Gastrocnemius medialis (tissue), 4 donors: ENCODE measurements at regions not wholly inside any gene's neighbourhood (a gene's known extent, or its start where the extent isn't known, plus 50 kb on each side); places are given as distances from the start of the nearest gene placed in this dataset.

Experiments
- ATAC-seq, 2 donors: fragments of 150-250 bp; one replicate each; pipeline ENCODE4 v1.9.1; 2016
- DNase-seq, 2 donors: peaks; one replicate each; pipeline ENCODE4 v3.0.0-alpha.2; 2019
- H3K27ac ChIP-seq, 4 donors: fragments of 200-600 bp; sonication (generic); 1 replicate in 1 of 4; 2 replicates in 3 of 4; pipeline ENCODE4 v1.5.1; 2016 to 2018; ENCODE audit warnings: mild to moderate bottlenecking in 2 of 4, moderate library complexity in 1 of 4
- H3K27me3 ChIP-seq, 3 donors: fragments of 200-600 bp; sonication (generic) in 2 of 3; 1 replicate in 1 of 3; 2 replicates in 2 of 3; pipeline versions ENCODE4 v1.5.1 to v1.6.0; 2016 to 2019; ENCODE audit warnings: mild to moderate bottlenecking in 1 of 3, moderate library complexity in 1 of 3
- H3K36me3 ChIP-seq, 2 donors: fragments of 200-600 bp; sonication (generic) in 1 of 2; one replicate each; pipeline ENCODE4 v1.5.1; 2017 to 2018
- H3K4me1 ChIP-seq, 2 donors: fragments of 200-600 bp; sonication (generic) in 1 of 2; one replicate each; pipeline ENCODE4 v1.5.1; 2016 to 2017; ENCODE audit warnings: mild to moderate bottlenecking in 2 of 2
- H3K4me3 ChIP-seq, 4 donors: fragments of 200-600 bp; sonication (generic) in 3 of 4; 1 replicate in 1 of 4; 2 replicates in 3 of 4; pipeline ENCODE4 v1.5.1; 2016 to 2019; ENCODE audit warnings: mild to moderate bottlenecking in 2 of 4
- H3K9me3 ChIP-seq, 3 donors: fragments of 200-600 bp; sonication (generic) in 2 of 3; 1 replicate in 1 of 3; 2 replicates in 2 of 3; pipeline ENCODE4 v1.5.1; 2016 to 2019
- CTCF ChIP-seq, 5 experiments: fragments of 450-650 bp in 3 of 5; fragments of 200-600 bp in 2 of 5; sonication (generic) in 2 of 5; IDR thresholded peaks in 4 of 5; conservative IDR thresholded peaks in 1 of 5; 1 replicate in 4 of 5; 2 replicates in 1 of 5; pipeline ENCODE4 v1.5.1; 2016 to 2019; ENCODE audit warnings: antibody characterized with exemption in 5 of 5, mild to moderate bottlenecking in 3 of 5, moderate library complexity in 3 of 5
- POLR2A ChIP-seq, 2 donors: fragments of 450-650 bp; IDR thresholded peaks; one replicate each; pipeline ENCODE4 v1.6.1; 2017; ENCODE audit warnings: antibody characterized with exemption in 2 of 2, mild to moderate bottlenecking in 2 of 2, moderate library complexity in 2 of 2
- in situ Hi-C, 4 donors: fragments of 200-750 bp; cut with MboI; loops; one replicate each; pipeline versions ENCODE4 v1.15.0 to v1.8.0; 2017; ENCODE audit warnings: low sequenced_read_pairs in 4 of 4
- intact Hi-C: fragments of 100-400 bp; cut with DNase I; formaldehyde crosslinking; loops from one replicate; pipeline ENCODE4 v1.15.1; 2023; ENCODE audit warnings: low total_unique reads

- Histone ChIP-seq H3K4me1 (no peaks in the 10 kb centered on the region), H3K4me3 (no peak overlapping the region), H3K27ac (no peak overlapping the region), H3K36me3 (no peaks in the 10 kb centered on the region), H3K27me3 (no peaks in the 10 kb centered on the region), H3K9me3 (no peaks in the 10 kb centered on the region)
- ATAC-seq = no peak
- in situ Hi-C loops = no loop called here
- intact Hi-C loops = no loop called here
- DNase-seq = no peak
- TF ChIP-seq POLR2A (IDR thresholded peaks at IDR 0.05) = no peak
- no peak for TF ChIP-seq CTCF (IDR thresholded peaks at IDR 0.05 in 4 of 5, conservative IDR thresholded peaks at IDR 0.05 in 1 of 5)
These were observed 1625.6 kb upstream of the C9orf72 start for GRCh38 chr9:29198861-29199260.

- ATAC-seq = no peak
- intact Hi-C loops = no loop called here
These were observed 1626.7 kb upstream of the C9orf72 start for GRCh38 chr9:29199975-29200374.

GRCh38 chr9:29200650-29201049, 1627.4 kb upstream of the C9orf72 start:
- Histone ChIP-seq H3K9me3 (no peaks in the 10 kb centered on the region), H3K36me3 (no peaks in the 10 kb centered on the region), H3K27ac (no peak overlapping the region), H3K27me3 (no peaks in the 10 kb centered on the region), H3K4me3 (no peak overlapping the region), H3K4me1 (no peaks in the 10 kb centered on the region)
- ATAC-seq (no peak), DNase-seq (no peak)
- in situ Hi-C loops = no loop called here
- intact Hi-C loops = no loop called here
- TF ChIP-seq POLR2A (IDR thresholded peaks at IDR 0.05) = no peak
- TF ChIP-seq CTCF (IDR thresholded peaks at IDR 0.05 in 4 of 5, conservative IDR thresholded peaks at IDR 0.05 in 1 of 5) = no peak

More at GRCh38 chr9:29199975-29200374, 1626.7 kb upstream of the C9orf72 start:
- Histone ChIP-seq H3K27ac (no peak overlapping the region), H3K36me3 (no peaks in the 10 kb centered on the region), H3K9me3 (no peaks in the 10 kb centered on the region), H3K4me3 (no peak overlapping the region), H3K27me3 (no peaks in the 10 kb centered on the region), H3K4me1 (no peaks in the 10 kb centered on the region)
- TF ChIP-seq CTCF (IDR thresholded peaks at IDR 0.05 in 4 of 5, conservative IDR thresholded peaks at IDR 0.05 in 1 of 5) (no peak), POLR2A (IDR thresholded peaks at IDR 0.05) (no peak)
- in situ Hi-C loops = no loop called here
- DNase-seq = no peak

- Histone ChIP-seq H3K4me1 (no peaks in the 10 kb centered on the region), H3K27me3 (no peaks in the 10 kb centered on the region), H3K9me3 (no peaks in the 10 kb centered on the region), H3K36me3 (no peaks in the 10 kb centered on the region), H3K27ac (no peak overlapping the region), H3K4me3 (no peak overlapping the region)
- no peak for DNase-seq
- TF ChIP-seq CTCF (IDR thresholded peaks at IDR 0.05 in 4 of 5, conservative IDR thresholded peaks at IDR 0.05 in 1 of 5) = no peak
- TF ChIP-seq POLR2A (IDR thresholded peaks at IDR 0.05) = no peak
- in situ Hi-C loops (no loop called here), intact Hi-C loops (no loop called here)
- no peak for ATAC-seq
These were observed 1630.1 kb upstream of the C9orf72 start for GRCh38 chr9:29203244-29203930.

GRCh38 chr9:29208670-29209069, 1635.4 kb upstream of the C9orf72 start:
- TF ChIP-seq CTCF (IDR thresholded peaks at IDR 0.05 in 4 of 5, conservative IDR thresholded peaks at IDR 0.05 in 1 of 5) = no peak
- TF ChIP-seq POLR2A (IDR thresholded peaks at IDR 0.05) = no peak
- intact Hi-C loops = no loop called here
- H3K4me1 ChIP-seq = no peaks in the 10 kb centered on the region
- H3K36me3 ChIP-seq = no peaks in the 10 kb centered on the region
- H3K9me3 ChIP-seq = no peaks in the 10 kb centered on the region
- H3K27me3 ChIP-seq = peaks cover 11 to 26% (median 24%) of the 10 kb centered on the region in 3 donors
- in situ Hi-C loops = no loop called here
- ATAC-seq (no peak), DNase-seq (no peak)
- no peak overlapping the region for H3K27ac ChIP-seq
- no peak overlapping the region for H3K4me3 ChIP-seq
